ENCODE measurements at regions not wholly inside any gene's neighbourhood (a gene's known extent, or its start where the extent isn't known, plus 50 kb on each side); places are given as distances from the start of the nearest gene placed in this dataset.

GRCh38 chr4:105014234-105014633 is 132.4 kb upstream of the TET2 start:
- Histone ChIP-seq H3K9me3 (ENCODE audit: control insufficient read depth in 4 of 4, insufficient read depth in 3 of 4, low read length in 3 of 4) (no peaks in the 10 kb centered on the region), H3K9ac (ENCODE audit: insufficient read depth in 1 of 2, low read length in 2 of 2) (no peak overlapping the region), H3K36me3 (ENCODE audit: control insufficient read depth in 4 of 4, insufficient read depth in 4 of 4, low read length in 4 of 4) (no peaks in the 10 kb centered on the region), H3K4me3 (no peak overlapping the region), H3K4me1 (ENCODE audit: control insufficient read depth in 5 of 5, insufficient read depth in 5 of 5, low read length in 5 of 5) (no peaks in the 10 kb centered on the region), H3K27ac (ENCODE audit: low read depth in 1 of 2, low read length in 1 of 2) (no peak overlapping the region), H3K27me3 (ENCODE audit: control insufficient read depth in 3 of 3, insufficient read depth in 3 of 3, low read length in 2 of 3) (no peaks in the 10 kb centered on the region)
- TF ChIP-seq, protein P1, sequence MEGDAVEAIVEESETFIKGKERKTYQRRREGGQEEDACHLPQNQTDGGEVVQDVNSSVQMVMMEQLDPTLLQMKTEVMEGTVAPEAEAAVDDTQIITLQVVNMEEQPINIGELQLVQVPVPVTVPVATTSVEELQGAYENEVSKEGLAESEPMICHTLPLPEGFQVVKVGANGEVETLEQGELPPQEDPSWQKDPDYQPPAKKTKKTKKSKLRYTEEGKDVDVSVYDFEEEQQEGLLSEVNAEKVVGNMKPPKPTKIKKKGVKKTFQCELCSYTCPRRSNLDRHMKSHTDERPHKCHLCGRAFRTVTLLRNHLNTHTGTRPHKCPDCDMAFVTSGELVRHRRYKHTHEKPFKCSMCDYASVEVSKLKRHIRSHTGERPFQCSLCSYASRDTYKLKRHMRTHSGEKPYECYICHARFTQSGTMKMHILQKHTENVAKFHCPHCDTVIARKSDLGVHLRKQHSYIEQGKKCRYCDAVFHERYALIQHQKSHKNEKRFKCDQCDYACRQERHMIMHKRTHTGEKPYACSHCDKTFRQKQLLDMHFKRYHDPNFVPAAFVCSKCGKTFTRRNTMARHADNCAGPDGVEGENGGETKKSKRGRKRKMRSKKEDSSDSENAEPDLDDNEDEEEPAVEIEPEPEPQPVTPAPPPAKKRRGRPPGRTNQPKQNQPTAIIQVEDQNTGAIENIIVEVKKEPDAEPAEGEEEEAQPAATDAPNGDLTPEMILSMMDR (IDR thresholded peaks at IDR 0.05; ENCODE audit: control extremely low read depth, extremely low read depth) = no peak
- no peak for ATAC-seq (ENCODE audit: insufficient read depth, low FRiP score)
- DNase-seq = peak in 1 of 3 donors; percentile 14

- no peak for DNase-seq
- Histone ChIP-seq H3K27ac (ENCODE audit: low read depth in 1 of 2, low read length in 1 of 2) (no peak overlapping the region), H3K27me3 (ENCODE audit: control insufficient read depth in 3 of 3, insufficient read depth in 3 of 3, low read length in 2 of 3) (no peaks in the 10 kb centered on the region), H3K9ac (ENCODE audit: insufficient read depth in 1 of 2, low read length in 2 of 2) (no peak overlapping the region), H3K4me3 (no peak overlapping the region), H3K9me3 (ENCODE audit: control insufficient read depth in 4 of 4, insufficient read depth in 3 of 4, low read length in 3 of 4) (no peaks in the 10 kb centered on the region), H3K36me3 (ENCODE audit: control insufficient read depth in 4 of 4, insufficient read depth in 4 of 4, low read length in 4 of 4) (no peaks in the 10 kb centered on the region), H3K4me1 (ENCODE audit: control insufficient read depth in 5 of 5, insufficient read depth in 5 of 5, low read length in 5 of 5) (no peaks in the 10 kb centered on the region)
- 52 to 54% methylated on average over 4 of the region's 4 CpGs for WGBS, 2 donors
- TF ChIP-seq, protein P1 (IDR thresholded peaks at IDR 0.05; ENCODE audit: control extremely low read depth, extremely low read depth) = no peak
- no peak for ATAC-seq (ENCODE audit: insufficient read depth, low FRiP score)
Observed at GRCh38 chr4:105014635-105015034, 132.0 kb upstream of the TET2 start.

DNA sequence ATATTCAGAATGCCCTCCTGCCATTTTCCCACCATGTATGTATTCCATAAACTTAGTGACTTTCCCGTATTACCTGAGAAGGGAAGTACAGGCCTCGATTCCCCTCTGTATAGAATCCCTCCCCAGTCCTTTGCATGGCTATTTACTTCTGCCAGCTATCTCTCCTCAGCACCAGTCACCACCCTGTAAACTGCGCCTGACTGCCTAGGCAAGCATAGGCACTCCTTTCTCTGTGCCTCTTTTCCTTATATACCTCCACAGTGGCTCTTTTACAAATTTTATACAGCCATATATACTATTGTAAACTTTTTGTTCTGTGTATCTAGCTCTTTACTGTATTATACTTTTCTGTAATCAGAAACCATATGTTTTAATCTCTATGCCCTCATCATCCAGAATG is 130.9 kb upstream of the TET2 start:
- 84 to 97% methylated on average over 3 of the region's 3 CpGs for WGBS, 2 donors
- ATAC-seq (ENCODE audit: insufficient read depth, low FRiP score) (no peak), DNase-seq (no peak)

More for the DNA sequence above, 130.9 kb upstream of the TET2 start:
- H3K4me3 ChIP-seq = no peak overlapping the region
- no peak overlapping the region for H3K9ac ChIP-seq (ENCODE audit: insufficient read depth in 1 of 2, low read length in 2 of 2)
- H3K4me1 ChIP-seq (ENCODE audit: control insufficient read depth in 5 of 5, insufficient read depth in 5 of 5, low read length in 5 of 5) = no peaks in the 10 kb centered on the region
- H3K36me3 ChIP-seq (ENCODE audit: control insufficient read depth in 4 of 4, insufficient read depth in 4 of 4, low read length in 4 of 4) = no peaks in the 10 kb centered on the region
- H3K27ac ChIP-seq (ENCODE audit: low read depth in 1 of 2, low read length in 1 of 2) = no peak overlapping the region
- TF ChIP-seq, protein P1 (IDR thresholded peaks at IDR 0.05; ENCODE audit: control extremely low read depth, extremely low read depth) = no peak
- no peaks in the 10 kb centered on the region for H3K9me3 ChIP-seq (ENCODE audit: control insufficient read depth in 4 of 4, insufficient read depth in 3 of 4, low read length in 3 of 4)
- H3K27me3 ChIP-seq (ENCODE audit: control insufficient read depth in 3 of 3, insufficient read depth in 3 of 3, low read length in 2 of 3) = no peaks in the 10 kb centered on the region

Measured in lung (tissue), 11 donors.